H9 (cell line): ENCODE measurements at regions not wholly inside any gene's neighbourhood (a gene's known extent, or its start where the extent isn't known, plus 50 kb on each side); places are given as distances from the start of the nearest gene placed in this dataset.

Experiments used
- DNase-seq: peaks from one replicate; pipeline ENCODE4 v3.0.0-alpha.2; 2017
- H2AFZ ChIP-seq: one replicate; pipeline ENCODE4 v1.6.1; 2013; ENCODE audit warnings: mild to moderate bottlenecking, low read length, control low read depth, moderate library complexity
- H2AK5ac ChIP-seq: 2 replicates; pipeline ENCODE4 v1.6.1; 2013; ENCODE audit warnings: low read length, control low read depth, mixed read lengths; ENCODE audit not compliant: insufficient read length
- H2BK120ac ChIP-seq: one replicate; pipeline ENCODE4 v1.6.1; 2013; ENCODE audit warnings: low read depth, mild to moderate bottlenecking, low read length, control low read depth, inconsistent platforms; ENCODE audit not compliant: poor library complexity, severe bottlenecking
- H2BK12ac ChIP-seq: 2 replicates; pipeline ENCODE4 v1.6.1; 2013; ENCODE audit warnings: low read length, control low read depth, mixed read lengths, low read depth; ENCODE audit not compliant: insufficient read length
- H2BK15ac ChIP-seq: 2 replicates; pipeline ENCODE4 v1.6.1; 2013; ENCODE audit warnings: low read depth, low read length, control low read depth
- H2BK20ac ChIP-seq: one replicate; pipeline ENCODE4 v1.6.1; 2013; ENCODE audit warnings: low read depth, mild to moderate bottlenecking, low read length, control low read depth, inconsistent platforms; ENCODE audit not compliant: poor library complexity, severe bottlenecking
- H2BK5ac ChIP-seq: 2 replicates; pipeline ENCODE4 v1.6.1; 2013; ENCODE audit warnings: low read length, control low read depth, mixed read lengths; ENCODE audit not compliant: insufficient read length
- H3K14ac ChIP-seq: 2 replicates; pipeline ENCODE4 v1.6.1; 2013; ENCODE audit warnings: low read length, control low read depth; ENCODE audit not compliant: insufficient read depth
- H3K18ac ChIP-seq: 2 replicates; pipeline ENCODE4 v1.6.1; 2013; ENCODE audit warnings: low read depth, mild to moderate bottlenecking, mixed read lengths, low read length, control low read depth; ENCODE audit not compliant: insufficient read length
- H3K23ac ChIP-seq: 2 replicates; pipeline ENCODE4 v1.6.1; 2013; ENCODE audit warnings: low read length, control low read depth, mixed read lengths, low read depth; ENCODE audit not compliant: insufficient read length
- H3K23me2 ChIP-seq: 2 replicates; pipeline ENCODE4 v1.6.1; 2013; ENCODE audit warnings: low read depth, mild to moderate bottlenecking, mixed read lengths, low read length, control low read depth; ENCODE audit not compliant: insufficient read length, poor library complexity, severe bottlenecking
- H3K27ac ChIP-seq: 2 replicates; pipeline ENCODE4 v1.5.1; 2013; ENCODE audit warnings: low read length, control low read depth, mixed read lengths, low read depth; ENCODE audit not compliant: insufficient read length
- H3K27me3 ChIP-seq: 2 replicates; pipeline ENCODE4 v1.6.1; 2013; ENCODE audit warnings: low read length, control low read depth, inconsistent platforms; ENCODE audit not compliant: insufficient read depth
- H3K4ac ChIP-seq: 2 replicates; pipeline ENCODE4 v1.6.1; 2013; ENCODE audit warnings: low read depth, mild to moderate bottlenecking, control low read depth, inconsistent platforms, low read length, moderate library complexity
- H3K4me1 ChIP-seq: 2 replicates; pipeline ENCODE4 v1.6.1; 2013; ENCODE audit warnings: low read length, control low read depth, inconsistent platforms; ENCODE audit not compliant: insufficient read depth
- H3K4me2 ChIP-seq: 2 replicates; pipeline ENCODE4 v1.6.1; 2013; ENCODE audit warnings: low read length, control low read depth, mixed read lengths; ENCODE audit not compliant: insufficient read length, insufficient read depth
- H3K56ac ChIP-seq: 2 replicates; pipeline ENCODE4 v1.6.1; 2013; ENCODE audit warnings: low read depth, mild to moderate bottlenecking, mixed read lengths, low read length, control low read depth; ENCODE audit not compliant: insufficient read length
- H3K79me1 ChIP-seq: 2 replicates; pipeline ENCODE4 v1.6.1; 2013; ENCODE audit warnings: low read depth, mild to moderate bottlenecking, moderate library complexity, low read length, control low read depth, inconsistent platforms; ENCODE audit not compliant: insufficient read depth, poor library complexity, severe bottlenecking
- H3K79me2 ChIP-seq: 2 replicates; pipeline ENCODE4 v1.6.1; 2013; ENCODE audit warnings: low read length, control low read depth, inconsistent platforms; ENCODE audit not compliant: insufficient read depth
- H3K9ac ChIP-seq: 2 replicates; pipeline ENCODE4 v1.6.1; 2013; ENCODE audit warnings: low read length, control low read depth, mixed read lengths; ENCODE audit not compliant: insufficient read length; ENCODE audit errors: extremely low read depth
- H3K9me3 ChIP-seq: one replicate; pipeline ENCODE4 v1.6.1; 2013; ENCODE audit warnings: low read depth, low read length, inconsistent platforms; ENCODE audit not compliant: control insufficient read depth
- H3T11ph ChIP-seq: one replicate; pipeline ENCODE4 v1.6.1; 2013; ENCODE audit warnings: mild to moderate bottlenecking, low read length, control low read depth, inconsistent platforms
- H4K20me1 ChIP-seq: one replicate; pipeline ENCODE4 v1.6.1; 2013; ENCODE audit not compliant: control insufficient read depth, insufficient read length, insufficient read depth
- H4K5ac ChIP-seq: 2 replicates; pipeline ENCODE4 v1.6.1; 2013; ENCODE audit warnings: low read depth, mild to moderate bottlenecking, mixed read lengths, low read length, control low read depth; ENCODE audit not compliant: insufficient read length
- H4K8ac ChIP-seq: replicated peaks from 2 replicates; pipeline ENCODE4 v1.6.1; 2013; ENCODE audit warnings: low read length, control low read depth, mixed read lengths, low read depth; ENCODE audit not compliant: insufficient read length
- H4K91ac ChIP-seq: 2 replicates; pipeline ENCODE4 v1.6.1; 2013; ENCODE audit warnings: low read depth, mild to moderate bottlenecking, moderate library complexity, mixed read lengths, low read length, control low read depth; ENCODE audit not compliant: insufficient read length
- H3K27ac Mint-ChIP-seq, 3 experiments: 2 replicates in 2 of 3; 3 replicates in 1 of 3; pipeline ENCODE4 v1.8.0; 2020 to 2021; ENCODE audit warnings: mixed read lengths in 3 of 3, mild to moderate bottlenecking in 1 of 3, moderate library complexity in 1 of 3
- H3K27me3 Mint-ChIP-seq: 2 replicates; pipeline ENCODE4 v1.8.0; 2021; ENCODE audit warnings: low read depth, mild to moderate bottlenecking, moderate library complexity, mixed read lengths
- H3K36me3 Mint-ChIP-seq, 3 experiments: 2 replicates in 2 of 3; 3 replicates in 1 of 3; pipeline ENCODE4 v1.8.0; 2020 to 2021; ENCODE audit warnings: low read depth in 3 of 3, mixed read lengths in 3 of 3; ENCODE audit not compliant: insufficient read depth in 1 of 3
- H3K4me1 Mint-ChIP-seq, 2 experiments: 2 replicates each; pipeline ENCODE4 v1.8.0; 2020; ENCODE audit warnings: mixed read lengths in 2 of 2
- H3K4me3 Mint-ChIP-seq, 2 experiments: 2 replicates in 1 of 2; 3 replicates in 1 of 2; pipeline ENCODE4 v1.8.0; 2020 to 2021; ENCODE audit warnings: mild to moderate bottlenecking in 2 of 2, mixed read lengths in 2 of 2, moderate library complexity in 1 of 2
- H3K9me3 Mint-ChIP-seq, 2 experiments: 2 replicates in 1 of 2; 3 replicates in 1 of 2; pipeline ENCODE4 v1.8.0; 2020; ENCODE audit warnings: mild to moderate bottlenecking in 2 of 2, mixed read lengths in 2 of 2, moderate library complexity in 1 of 2
- WGBS: extraction: QIAGEN DNeasy Blood & Tissue Kit; methylation state at CpG from one replicate; pipeline ENCODE4 v1.1.7; 2013; ENCODE audit warnings: missing lambda C conversion rate, low lambda C conversion rate, mixed read lengths; ENCODE audit not compliant: insufficient read length; ENCODE audit errors: extremely low coverage; 5-methylcytosine and 5-hydroxymethylcytosine counted together
- TF ChIP-seq, protein P1 (sequence below): fragments of 200-600 bp; sonication (generic); conservative IDR thresholded peaks from 3 replicates; pipeline ENCODE4 v1.8.0; 2021; ENCODE audit warnings: antibody characterized with exemption, mild to moderate bottlenecking

DNA sequence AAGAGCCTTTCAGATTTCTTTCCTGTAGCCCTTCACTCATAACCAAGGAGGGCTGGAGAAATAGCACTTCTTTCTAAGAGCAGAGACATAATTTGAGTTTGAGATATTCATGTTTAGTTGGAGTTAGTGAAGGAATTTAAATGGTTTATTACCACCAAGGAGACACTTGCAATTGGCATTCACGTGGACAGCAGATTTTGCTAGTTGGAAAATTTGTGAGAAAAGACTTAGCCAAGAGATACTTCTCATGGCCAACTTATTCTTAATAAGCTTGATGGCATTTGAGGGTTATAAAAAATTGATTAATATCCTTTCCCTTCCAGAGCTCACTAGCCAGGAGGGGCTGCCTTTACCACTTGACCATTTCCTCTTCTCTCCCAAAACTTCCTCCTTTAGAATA is 518.7 kb downstream of the TNS1 start:
- Histone ChIP-seq H3K9ac (no peak overlapping the region), H3K23ac (no peak overlapping the region), H3K23me2 (no peaks in the 10 kb centered on the region), H3K79me1 (no peaks in the 10 kb centered on the region), H2AFZ (no peak overlapping the region), H2BK120ac (no peak overlapping the region), H4K5ac (no peak overlapping the region), H3T11ph (no peak overlapping the region), H3K18ac (no peak overlapping the region), H4K91ac (no peak overlapping the region), H4K20me1 (no peaks in the 10 kb centered on the region), H2BK15ac (no peak overlapping the region), H3K27me3 (no peaks in the 10 kb centered on the region), H2BK5ac (no peak overlapping the region), H3K9me3 (no peaks in the 10 kb centered on the region), H3K79me2 (no peaks in the 10 kb centered on the region), H4K8ac (no peak overlapping the region), H2BK12ac (no peak overlapping the region), H3K56ac (no peak overlapping the region), H3K4me2 (no peak overlapping the region), H2AK5ac (no peak overlapping the region), H3K4me1 (peaks cover 3% of the 10 kb centered on the region; the same call in 1 of the 2 replicates), H2BK20ac (no peak overlapping the region), H3K14ac (no peak overlapping the region), H3K4ac (no peak overlapping the region), H3K27ac (no peak overlapping the region)
- no peak overlapping the region for H3K27ac Mint-ChIP-seq
- no peak overlapping the region for H3K4me3 Mint-ChIP-seq
- H3K27me3 Mint-ChIP-seq = no peaks in the 10 kb centered on the region
- H3K9me3 Mint-ChIP-seq = no peaks in the 10 kb centered on the region
- WGBS = no CpG with 5 or more reads among the region's 1 CpG
- peaks cover 5 to 8% of the 10 kb centered on the region in 2 experiments for H3K4me1 Mint-ChIP-seq
- no peaks in the 10 kb centered on the region for H3K36me3 Mint-ChIP-seq
- TF ChIP-seq, protein P1, sequence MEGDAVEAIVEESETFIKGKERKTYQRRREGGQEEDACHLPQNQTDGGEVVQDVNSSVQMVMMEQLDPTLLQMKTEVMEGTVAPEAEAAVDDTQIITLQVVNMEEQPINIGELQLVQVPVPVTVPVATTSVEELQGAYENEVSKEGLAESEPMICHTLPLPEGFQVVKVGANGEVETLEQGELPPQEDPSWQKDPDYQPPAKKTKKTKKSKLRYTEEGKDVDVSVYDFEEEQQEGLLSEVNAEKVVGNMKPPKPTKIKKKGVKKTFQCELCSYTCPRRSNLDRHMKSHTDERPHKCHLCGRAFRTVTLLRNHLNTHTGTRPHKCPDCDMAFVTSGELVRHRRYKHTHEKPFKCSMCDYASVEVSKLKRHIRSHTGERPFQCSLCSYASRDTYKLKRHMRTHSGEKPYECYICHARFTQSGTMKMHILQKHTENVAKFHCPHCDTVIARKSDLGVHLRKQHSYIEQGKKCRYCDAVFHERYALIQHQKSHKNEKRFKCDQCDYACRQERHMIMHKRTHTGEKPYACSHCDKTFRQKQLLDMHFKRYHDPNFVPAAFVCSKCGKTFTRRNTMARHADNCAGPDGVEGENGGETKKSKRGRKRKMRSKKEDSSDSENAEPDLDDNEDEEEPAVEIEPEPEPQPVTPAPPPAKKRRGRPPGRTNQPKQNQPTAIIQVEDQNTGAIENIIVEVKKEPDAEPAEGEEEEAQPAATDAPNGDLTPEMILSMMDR = no peak
- DNase-seq = no peak
